ENCODE measurements at regions not wholly inside any gene's neighbourhood (a gene's known extent, or its start where the extent isn't known, plus 50 kb on each side); places are given as distances from the start of the nearest gene placed in this dataset.

GRCh38 chr2:114079366-114080004 is 189.6 kb downstream of the ACTR3 start:
- TF ChIP-seq CTCF (conservative IDR thresholded peaks at IDR 0.05; ENCODE audit: low read depth, low read length) (no peak), EZH2 (IDR thresholded peaks at IDR 0.05; ENCODE audit: low read length, unreplicated experiment) (no peak), EZH2phosphoT487 (IDR thresholded peaks at IDR 0.05; ENCODE audit: borderline replicate concordance, low read length) (no peak)

All from PC-3 (cell line).